IMR-90 (cell line): ENCODE measurements at regions not wholly inside any gene's neighbourhood (a gene's known extent, or its start where the extent isn't known, plus 50 kb on each side); places are given as distances from the start of the nearest gene placed in this dataset.

Experiments used
- ATAC-seq: fragments of 200-7000 bp; cut with Tn5 transposase; 2 replicates; pipeline ENCODE4 v1.9.1; 2020; ENCODE audit warnings: low read depth, mild to moderate bottlenecking, moderate library complexity
- BruUV-seq: library from RNA; stranded (reverse); fragments of 400-500 nt; replicated peaks from 2 replicates; lab custom pipeline; 2021; lab: Mats Ljungman, UMichigan
- CTCF ChIA-PET: fragments of 300-600 bp; formaldehyde crosslinking; extraction: SDS; loops from one replicate; lab custom pipeline; 2021; ENCODE audit warnings: antibody characterized with exemption; lab: Yijun Ruan, JAX
- POLR2A ChIA-PET: fragments of 300-600 bp; sonication (Branson Sonifier 250); formaldehyde crosslinking; loops from one replicate; lab custom pipeline; 2022; ENCODE audit warnings: antibody characterized with exemption; ENCODE audit not compliant: unreplicated experiment; lab: Charles Lee
- DNase-seq: peaks from one replicate; pipeline ENCODE4 v3.0.0; 2013
- H2AFZ ChIP-seq: replicated peaks from 2 replicates; pipeline ENCODE3; 2013; ENCODE audit warnings: low read length, mild to moderate bottlenecking; ENCODE audit not compliant: poor library complexity
- H2AK5ac ChIP-seq: 2 replicates; pipeline ENCODE4 v1.6.1; 2013; ENCODE audit warnings: low read depth, low read length, inconsistent platforms
- H2AK9ac ChIP-seq: replicated peaks from 2 replicates; pipeline ENCODE3; 2013; ENCODE audit warnings: mild to moderate bottlenecking, low read depth, low read length, moderate library complexity; ENCODE audit not compliant: poor library complexity
- H2BK120ac ChIP-seq: 2 replicates; pipeline ENCODE4 v1.6.1; 2013; ENCODE audit warnings: low read depth, low read length, inconsistent platforms
- H2BK15ac ChIP-seq: 3 replicates; pipeline ENCODE4 v1.6.1; 2013; ENCODE audit warnings: low read depth, low read length, inconsistent platforms
- H2BK20ac ChIP-seq: 2 replicates; pipeline ENCODE4 v1.6.1; 2013; ENCODE audit warnings: low read depth, mild to moderate bottlenecking, inconsistent platforms, low read length, moderate library complexity
- H2BK5ac ChIP-seq: 2 replicates; pipeline ENCODE4 v1.6.1; 2013; ENCODE audit warnings: mild to moderate bottlenecking, low read depth, low read length, inconsistent platforms; ENCODE audit not compliant: poor library complexity, severe bottlenecking
- H3K14ac ChIP-seq: replicated peaks from 2 replicates; pipeline ENCODE4 v1.6.1; 2013; ENCODE audit warnings: low read depth, low read length, inconsistent platforms
- H3K18ac ChIP-seq: 2 replicates; pipeline ENCODE4 v1.6.1; 2013; ENCODE audit warnings: low read depth, low read length, control low read depth
- H3K23ac ChIP-seq: 2 replicates; pipeline ENCODE4 v1.6.1; 2013; ENCODE audit warnings: low read depth, low read length, inconsistent platforms
- H3K27ac ChIP-seq: 2 replicates; pipeline ENCODE4 v1.5.1; 2013; ENCODE audit warnings: mild to moderate bottlenecking, control low read depth, low read length; ENCODE audit not compliant: insufficient read depth
- H3K27me3 ChIP-seq: 2 replicates; pipeline ENCODE4 v1.6.1; 2013; ENCODE audit warnings: low read length; ENCODE audit not compliant: control insufficient read depth, insufficient read depth
- H3K36me3 ChIP-seq: 2 replicates; pipeline ENCODE4 v1.6.1; 2013; ENCODE audit warnings: low read length, mixed read lengths; ENCODE audit not compliant: control insufficient read depth, insufficient read depth
- H3K4ac ChIP-seq: 2 replicates; pipeline ENCODE4 v1.6.1; 2013; ENCODE audit warnings: low read depth, low read length, inconsistent platforms
- H3K4me1 ChIP-seq: 2 replicates; pipeline ENCODE4 v1.6.1; 2013; ENCODE audit warnings: low read length, mixed read lengths; ENCODE audit not compliant: control insufficient read depth, insufficient read depth
- H3K4me2 ChIP-seq: 2 replicates; pipeline ENCODE4 v1.6.1; 2013; ENCODE audit warnings: low read depth, mild to moderate bottlenecking, control low read depth, low read length, moderate library complexity
- H3K4me3 ChIP-seq: 2 replicates; pipeline ENCODE4 v1.5.1; 2013; ENCODE audit warnings: low read depth, mild to moderate bottlenecking, control low read depth, low read length, moderate library complexity; ENCODE audit not compliant: insufficient read depth
- H3K56ac ChIP-seq: 2 replicates; pipeline ENCODE4 v1.6.1; 2013; ENCODE audit warnings: low read length, inconsistent platforms; ENCODE audit not compliant: insufficient read depth; ENCODE audit errors: extremely low read depth
- H3K79me1 ChIP-seq, 2 experiments: 2 replicates each; pipeline ENCODE4 v1.6.1; 2013; ENCODE audit warnings: low read length in 2 of 2, inconsistent platforms in 1 of 2, low read depth in 1 of 2
- H3K9ac ChIP-seq: 2 replicates; pipeline ENCODE4 v1.6.1; 2013; ENCODE audit warnings: low read depth, low read length, control low read depth
- H3K9me1 ChIP-seq: 2 replicates; pipeline ENCODE4 v1.6.1; 2013; ENCODE audit warnings: low read length, inconsistent platforms; ENCODE audit not compliant: insufficient read depth
- H3K9me3 ChIP-seq: 2 replicates; pipeline ENCODE4 v1.6.1; 2013; ENCODE audit warnings: low read length; ENCODE audit not compliant: control insufficient read depth, insufficient read depth
- H4K20me1 ChIP-seq: 2 replicates; pipeline ENCODE4 v1.6.1; 2013; ENCODE audit warnings: low read length, inconsistent platforms; ENCODE audit not compliant: insufficient read depth
- H4K5ac ChIP-seq: 2 replicates; pipeline ENCODE4 v1.6.1; 2013; ENCODE audit warnings: mild to moderate bottlenecking, low read depth, low read length, control low read depth
- H4K8ac ChIP-seq, 2 experiments: 2 replicates each; pipeline ENCODE4 v1.6.1; 2013; ENCODE audit warnings: low read depth in 2 of 2, low read length in 2 of 2, control low read depth in 1 of 2, inconsistent platforms in 1 of 2
- H4K91ac ChIP-seq: 2 replicates; pipeline ENCODE4 v1.6.1; 2013; ENCODE audit warnings: low read depth, low read length, inconsistent platforms; ENCODE audit not compliant: insufficient read depth
- BHLHE40 ChIP-seq: fragments of 150-350 bp; IDR thresholded peaks from 2 replicates; pipeline ENCODE4 v1.6.1; 2016; ENCODE audit warnings: mild to moderate bottlenecking, low read depth, low read length
- CHD1 ChIP-seq: IDR thresholded peaks from 2 replicates; pipeline ENCODE4 v1.6.1; 2012; ENCODE audit warnings: low read depth, low read length, improper control_type of control experiment
- CTCF ChIP-seq: conservative IDR thresholded peaks from 2 replicates; pipeline ENCODE4 v1.5.1; 2012; ENCODE audit warnings: mild to moderate bottlenecking, low read depth, low read length, improper control_type of control experiment
- FOS ChIP-seq: fragments of 150-350 bp; IDR thresholded peaks from 2 replicates; pipeline ENCODE4 v1.6.1; 2016; ENCODE audit warnings: low read depth, low read length
- MAZ ChIP-seq: IDR thresholded peaks from 2 replicates; pipeline ENCODE4 v1.6.1; 2012; ENCODE audit warnings: low read depth, mild to moderate bottlenecking, low read length, improper control_type of control experiment, moderate library complexity, borderline replicate concordance
- POLR2A ChIP-seq: IDR thresholded peaks from 2 replicates; pipeline ENCODE4 v1.6.1; 2012; ENCODE audit warnings: mild to moderate bottlenecking, low read depth, low read length
- RCOR1 ChIP-seq: IDR thresholded peaks from 2 replicates; pipeline ENCODE4 v1.6.1; 2012; ENCODE audit warnings: mild to moderate bottlenecking, low read length, improper control_type of control experiment; ENCODE audit not compliant: insufficient replicate concordance
- RFX5 ChIP-seq: IDR thresholded peaks from 2 replicates; pipeline ENCODE4 v1.8.0; 2012; ENCODE audit warnings: low read depth, mild to moderate bottlenecking, low read length, moderate library complexity
- SMC3 ChIP-seq: fragments of 150-350 bp; IDR thresholded peaks from 2 replicates; pipeline ENCODE4 v1.6.1; 2016; ENCODE audit warnings: low read depth, mild to moderate bottlenecking, antibody characterized with exemption, low read length, moderate library complexity
- WGBS, 2 experiments: methylation state at CpG; one replicate each; pipeline versions ENCODE4 v1.1.5 to v1.1.7; 2013; ENCODE audit warnings: missing lambda C conversion rate in 2 of 2; ENCODE audit not compliant: insufficient read length in 1 of 2; ENCODE audit errors: extremely low coverage in 2 of 2; 5-methylcytosine and 5-hydroxymethylcytosine counted together
- dilution Hi-C: fragments of 300-500 bp; cut with HindIII; formaldehyde crosslinking; loops from one replicate; pipeline ENCODE4 v1.14.3; 2018; ENCODE audit warnings: low sequenced_read_pairs; ENCODE audit not compliant: unreplicated experiment
- in situ Hi-C: fragments of 300-500 bp; cut with MboI; formaldehyde crosslinking; loops from 3 replicates; pipeline ENCODE4 v1.14.3; 2019; ENCODE audit warnings: low sequenced_read_pairs, inconsistent platforms, mixed read lengths
- intact Hi-C: fragments of 100-400 bp; cut with micrococcal nuclease; formaldehyde crosslinking; loops from 2 replicates; pipeline ENCODE4 v1.10.0; 2022
- TF ChIP-seq, protein P1 (sequence below): fragments of 150-350 bp; IDR thresholded peaks from 2 replicates; pipeline ENCODE4 v1.6.1; 2016; ENCODE audit warnings: low read depth, mild to moderate bottlenecking, low read length, moderate library complexity, borderline replicate concordance

DNA sequence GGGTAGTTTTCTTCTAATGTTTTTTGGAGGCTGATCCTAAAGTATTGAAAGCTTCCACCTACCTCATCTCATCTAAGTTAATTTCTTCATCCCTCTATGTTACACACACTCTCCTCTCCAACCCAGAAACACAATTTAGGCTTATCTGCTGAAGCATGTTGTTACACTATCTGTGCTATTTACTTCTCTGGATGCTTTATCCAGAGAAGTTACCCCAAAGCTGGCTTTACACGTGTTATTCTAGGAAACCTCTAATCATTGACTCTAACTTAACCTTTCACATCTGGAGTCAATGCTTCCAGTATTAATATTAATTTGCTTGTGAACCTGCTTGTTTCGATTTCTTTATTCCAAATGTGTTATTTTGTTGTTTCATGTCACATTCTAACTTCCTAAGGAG, 87.3 kb upstream of the NMU start:
- ATAC-seq (no peak), DNase-seq (no peak)
- ChIA-PET POLR2A (no interaction called here), CTCF (no interaction called here)
- Histone ChIP-seq H2BK15ac (no peak overlapping the region), H3K4me2 (no peak overlapping the region), H3K18ac (no peak overlapping the region), H3K23ac (no peak overlapping the region), H2BK5ac (no peak overlapping the region), H3K4me1 (no peaks in the 10 kb centered on the region), H3K36me3 (no peaks in the 10 kb centered on the region), H2BK120ac (no peak overlapping the region), H2AFZ (no peak overlapping the region), H3K56ac (no peak overlapping the region), H3K4me3 (no peak overlapping the region), H3K9me1 (no peaks in the 10 kb centered on the region), H2AK5ac (no peak overlapping the region), H3K4ac (no peak overlapping the region), H3K27ac (no peak overlapping the region), H3K9me3 (no peaks in the 10 kb centered on the region), H3K79me1 (no peaks in the 10 kb centered on the region), H2BK20ac (no peak overlapping the region), H4K8ac (no peak overlapping the region), H3K27me3 (no peaks in the 10 kb centered on the region), H2AK9ac (no peak overlapping the region), H4K20me1 (no peaks in the 10 kb centered on the region), H3K14ac (no peak overlapping the region), H4K5ac (no peak overlapping the region), H4K91ac (no peak overlapping the region), H3K9ac (no peak overlapping the region)
- TF ChIP-seq POLR2A (no peak), MAZ (no peak), BHLHE40 (no peak), CHD1 (no peak), RCOR1 (no peak), CTCF (no peak), RFX5 (no peak), FOS (no peak), SMC3 (no peak)
- TF ChIP-seq, protein P1, sequence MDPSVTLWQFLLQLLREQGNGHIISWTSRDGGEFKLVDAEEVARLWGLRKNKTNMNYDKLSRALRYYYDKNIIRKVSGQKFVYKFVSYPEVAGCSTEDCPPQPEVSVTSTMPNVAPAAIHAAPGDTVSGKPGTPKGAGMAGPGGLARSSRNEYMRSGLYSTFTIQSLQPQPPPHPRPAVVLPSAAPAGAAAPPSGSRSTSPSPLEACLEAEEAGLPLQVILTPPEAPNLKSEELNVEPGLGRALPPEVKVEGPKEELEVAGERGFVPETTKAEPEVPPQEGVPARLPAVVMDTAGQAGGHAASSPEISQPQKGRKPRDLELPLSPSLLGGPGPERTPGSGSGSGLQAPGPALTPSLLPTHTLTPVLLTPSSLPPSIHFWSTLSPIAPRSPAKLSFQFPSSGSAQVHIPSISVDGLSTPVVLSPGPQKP, result no peak
- intact Hi-C loops (no loop called here), in situ Hi-C loops (no loop called here), dilution Hi-C loops (no loop called here)
- BruUV-seq, result no TSS peak
- no CpG with 5 or more reads among the region's 2 CpGs for WGBS, 2 experiments
